ENCODE measurements at regions not wholly inside any gene's neighbourhood (a gene's known extent, or its start where the extent isn't known, plus 50 kb on each side); places are given as distances from the start of the nearest gene placed in this dataset.

GRCh38 chr2:196360650-196361049 lies 189.3 kb upstream of the STK17B start:
- Histone ChIP-seq H3K27ac (ENCODE audit: low read depth in 1 of 2, low read length in 2 of 2) (no peak overlapping the region), H3K4me2 (replicated peaks; ENCODE audit: extremely low read depth, low read length, poor library complexity, severe bottlenecking) (no peak overlapping the region)
- peaks cover 7% of the 10 kb centered on the region for H3K4me1 Mint-ChIP-seq

GRCh38 chr2:196361606-196362326 lies 190.4 kb upstream of the STK17B start:
- H3K27ac ChIP-seq (ENCODE audit: low read depth in 1 of 2, low read length in 2 of 2): no peak overlapping the region
- H3K4me3 ChIP-seq (replicated peaks in 1 of 3; ENCODE audit: low read depth in 2 of 3, low read length in 3 of 3): no peak overlapping the region
- H3K9me3 ChIP-seq (replicated peaks in 1 of 2; ENCODE audit: control insufficient read depth in 1 of 2, insufficient read depth in 1 of 2, low read length in 2 of 2): no peaks in the 10 kb centered on the region
- H3K4me3 Mint-ChIP-seq: no peak overlapping the region
- H2AFZ ChIP-seq (ENCODE audit: insufficient read depth, low read depth, low read length, poor library complexity, severe bottlenecking): no peak overlapping the region
- H3K36me3 ChIP-seq (replicated peaks in 1 of 2; ENCODE audit: control insufficient read depth in 1 of 2, insufficient read depth in 2 of 2, low read length in 2 of 2): no peaks in the 10 kb centered on the region
- H3K79me2 ChIP-seq (ENCODE audit: insufficient read depth, low read length): no peaks in the 10 kb centered on the region
- no peak overlapping the region for H3K9ac ChIP-seq (ENCODE audit: insufficient read depth, low read length, poor library complexity, severe bottlenecking)
- no peak overlapping the region for H3K4me2 ChIP-seq (replicated peaks; ENCODE audit: extremely low read depth, low read length, poor library complexity, severe bottlenecking)
- peaks cover 0 to 2% (median 1%) of the 10 kb centered on the region in 3 donors for H3K27me3 Mint-ChIP-seq (ENCODE audit: low read depth in 3 of 3)
- intact Hi-C loops (cut with micrococcal nuclease): no loop called here
- 88% methylated on average over 4 of the region's 7 CpGs for WGBS (ENCODE audit: insufficient coverage)
- no peak for TF ChIP-seq CTCF (IDR thresholded peaks at IDR 0.05)
- H3K9me3 Mint-ChIP-seq: peaks cover 0 to 1% (median 0%) of the 10 kb centered on the region in 7 donors
- H3K36me3 Mint-ChIP-seq: no peaks in the 10 kb centered on the region
- no peaks in the 10 kb centered on the region for H3K27me3 ChIP-seq (ENCODE audit: control insufficient read depth in 2 of 2, insufficient read depth in 2 of 2, low read length in 2 of 2)
- no peaks in the 10 kb centered on the region for H4K20me1 ChIP-seq (ENCODE audit: insufficient read depth, low read length)
- no peak for DNase-seq
- no peaks in the 10 kb centered on the region for H3K4me1 ChIP-seq (ENCODE audit: control insufficient read depth in 1 of 2, insufficient read depth in 2 of 2, low read length in 2 of 2)
- no peak overlapping the region for H3K27ac Mint-ChIP-seq
- no peaks in the 10 kb centered on the region for H3K4me1 Mint-ChIP-seq

More at GRCh38 chr2:196360650-196361049, 189.3 kb upstream of the STK17B start:
- Histone ChIP-seq H4K20me1 (ENCODE audit: insufficient read depth, low read length) (no peaks in the 10 kb centered on the region), H2AFZ (ENCODE audit: insufficient read depth, low read depth, low read length, poor library complexity, severe bottlenecking) (no peak overlapping the region), H3K27me3 (ENCODE audit: control insufficient read depth in 2 of 2, insufficient read depth in 2 of 2, low read length in 2 of 2) (no peaks in the 10 kb centered on the region), H3K4me1 (ENCODE audit: control insufficient read depth in 1 of 2, insufficient read depth in 2 of 2, low read length in 2 of 2) (no peaks in the 10 kb centered on the region), H3K36me3 (replicated peaks in 1 of 2; ENCODE audit: control insufficient read depth in 1 of 2, insufficient read depth in 2 of 2, low read length in 2 of 2) (no peaks in the 10 kb centered on the region), H3K9me3 (replicated peaks in 1 of 2; ENCODE audit: control insufficient read depth in 1 of 2, insufficient read depth in 1 of 2, low read length in 2 of 2) (no peaks in the 10 kb centered on the region), H3K9ac (ENCODE audit: insufficient read depth, low read length, poor library complexity, severe bottlenecking) (no peak overlapping the region), H3K79me2 (ENCODE audit: insufficient read depth, low read length) (no peaks in the 10 kb centered on the region), H3K4me3 (replicated peaks in 1 of 3; ENCODE audit: low read depth in 2 of 3, low read length in 3 of 3) (no peak overlapping the region)
- Mint-ChIP-seq H3K9me3 (peaks cover 0 to 1% (median 0%) of the 10 kb centered on the region in 7 donors), H3K4me3 (no peak overlapping the region), H3K27me3 (ENCODE audit: low read depth in 3 of 3) (peaks cover 0 to 2% (median 1%) of the 10 kb centered on the region in 3 donors), H3K36me3 (no peaks in the 10 kb centered on the region), H3K27ac (no peak overlapping the region)
- no peak for DNase-seq
- TF ChIP-seq CTCF (IDR thresholded peaks at IDR 0.05): no peak
- intact Hi-C loops (cut with micrococcal nuclease): no loop called here

All from CD14-positive monocyte (primary cell).